ENCODE measurements at regions not wholly inside any gene's neighbourhood (a gene's known extent, or its start where the extent isn't known, plus 50 kb on each side); places are given as distances from the start of the nearest gene placed in this dataset.

- no peak overlapping the region for H3K23ac ChIP-seq (ENCODE audit: low read depth, low read length)
- no peak overlapping the region for H3K18ac ChIP-seq (ENCODE audit: low read depth, low read length)
- DNase-seq (no peak), ATAC-seq (ENCODE audit: low read depth) (no peak)
- TF ChIP-seq NFE2L2 (IDR thresholded peaks at IDR 0.05; ENCODE audit: low read depth, low read length) (no peak), RAD21 (IDR thresholded peaks at IDR 0.05; ENCODE audit: low read length) (no peak), ELK1 (IDR thresholded peaks at IDR 0.05; ENCODE audit: borderline replicate concordance, low read depth, low read length) (no peak), MAZ (IDR thresholded peaks at IDR 0.05; ENCODE audit: borderline replicate concordance, low read depth, low read length) (no peak), CEBPB (IDR thresholded peaks at IDR 0.05; ENCODE audit: low read depth, low read length) (no peak), MXI1 (IDR thresholded peaks at IDR 0.05; ENCODE audit: borderline replicate concordance, low read depth, low read length) (no peak), USF2 (IDR thresholded peaks at IDR 0.05; ENCODE audit: low read depth, low read length) (no peak), CHD1 (IDR thresholded peaks at IDR 0.05; ENCODE audit: low read depth, low read length) (no peak), RFX5 (IDR thresholded peaks at IDR 0.05; ENCODE audit: low read depth, low read length) (no peak), MAFK (IDR thresholded peaks at IDR 0.05; ENCODE audit: low read depth, low read length) (no peak), RCOR1 (IDR thresholded peaks at IDR 0.05; ENCODE audit: insufficient replicate concordance, low read length) (no peak), BHLHE40 (IDR thresholded peaks at IDR 0.05; ENCODE audit: low read depth, low read length) (no peak), POLR2A (IDR thresholded peaks at IDR 0.05; ENCODE audit: low read depth, low read length) (no peak), FOS (IDR thresholded peaks at IDR 0.05; ENCODE audit: low read depth, low read length) (no peak), SMC3 (IDR thresholded peaks at IDR 0.05; ENCODE audit: low read depth, low read length) (no peak), CTCF (conservative IDR thresholded peaks at IDR 0.05; ENCODE audit: low read depth, low read length) (no peak)
- intact Hi-C loops (cut with micrococcal nuclease), result no loop called here
- H4K5ac ChIP-seq (ENCODE audit: low read depth, low read length), result no peak overlapping the region
- H2BK20ac ChIP-seq (ENCODE audit: low read depth, low read length), result no peak overlapping the region
- no peak overlapping the region for H3K4me2 ChIP-seq (ENCODE audit: low read depth, low read length)
- in situ Hi-C loops (cut with MboI; ENCODE audit: low sequenced_read_pairs), result no loop called here
- no peak overlapping the region for H3K4me3 ChIP-seq (ENCODE audit: insufficient read depth, low read depth, low read length)
- H3K27ac ChIP-seq (ENCODE audit: insufficient read depth, low read length), result no peak overlapping the region
- H3K56ac ChIP-seq (ENCODE audit: extremely low read depth, insufficient read depth, low read length), result no peak overlapping the region
- dilution Hi-C loops (cut with HindIII; ENCODE audit: low sequenced_read_pairs, unreplicated experiment), result no loop called here
- H3K27me3 ChIP-seq (ENCODE audit: control insufficient read depth, insufficient read depth, low read length), result peaks cover 34% of the 10 kb centered on the region
- H3K79me1 ChIP-seq (ENCODE audit: low read depth in 1 of 2, low read length in 2 of 2), result no peaks in the 10 kb centered on the region
- H3K14ac ChIP-seq (replicated peaks; ENCODE audit: low read depth, low read length), result no peak overlapping the region
- H2AFZ ChIP-seq (replicated peaks; ENCODE audit: low read length, poor library complexity), result no peak overlapping the region
- no peak overlapping the region for H2BK15ac ChIP-seq (ENCODE audit: low read depth, low read length)
- no peak overlapping the region for H2AK5ac ChIP-seq (ENCODE audit: low read depth, low read length)
- H4K20me1 ChIP-seq (ENCODE audit: insufficient read depth, low read length), result no peaks in the 10 kb centered on the region
- no peaks in the 10 kb centered on the region for H3K4me1 ChIP-seq (ENCODE audit: control insufficient read depth, insufficient read depth, low read length)
- no TSS peak for BruUV-seq (replicated peaks)
- no peak overlapping the region for H4K91ac ChIP-seq (ENCODE audit: insufficient read depth, low read depth, low read length)
- no peak overlapping the region for H2AK9ac ChIP-seq (replicated peaks; ENCODE audit: low read depth, low read length, poor library complexity)
- 60% methylated on average over 5 of the region's 12 CpGs; no CpG with 5 or more reads in 1 of the 2 experiments for WGBS, 2 experiments (ENCODE audit: extremely low coverage in 2 of 2, insufficient read length in 1 of 2)
- no peaks in the 10 kb centered on the region for H3K9me3 ChIP-seq (ENCODE audit: control insufficient read depth, insufficient read depth, low read length)
- H2BK120ac ChIP-seq (ENCODE audit: low read depth, low read length), result no peak overlapping the region
- H3K36me3 ChIP-seq (ENCODE audit: control insufficient read depth, insufficient read depth, low read length), result no peaks in the 10 kb centered on the region
- POLR2A ChIA-PET (ENCODE audit: unreplicated experiment), result no interaction called here
- H3K9me1 ChIP-seq (ENCODE audit: insufficient read depth, low read length), result 0 out of 2 replicates have a peak, but pooled peaks cover 4% of the 10 kb centered on the region
- H4K8ac ChIP-seq (ENCODE audit: low read depth in 2 of 2, low read length in 2 of 2), result no peak overlapping the region
- no peak overlapping the region for H2BK5ac ChIP-seq (ENCODE audit: low read depth, low read length, poor library complexity, severe bottlenecking)
- H3K4ac ChIP-seq (ENCODE audit: low read depth, low read length), result no peak overlapping the region
- CTCF ChIA-PET, result no interaction called here
- no peak overlapping the region for H3K9ac ChIP-seq (ENCODE audit: low read depth, low read length)
Measured at GRCh38 chr15:70292076-70292760, 194.5 kb upstream of the TLE3 start.
